ENCODE measurements at regions not wholly inside any gene's neighbourhood (a gene's known extent, or its start where the extent isn't known, plus 50 kb on each side); places are given as distances from the start of the nearest gene placed in this dataset.

- Histone ChIP-seq H3K4me3 (no peak overlapping the region), H3K27ac (ENCODE audit: low read depth in 1 of 2, low read length in 1 of 2) (no peak overlapping the region), H3K4me1 (ENCODE audit: control insufficient read depth in 5 of 5, insufficient read depth in 5 of 5, low read length in 5 of 5) (peaks cover 0 to 3% (median 0%) of the 10 kb centered on the region in 5 donors), H3K27me3 (ENCODE audit: control insufficient read depth in 3 of 3, insufficient read depth in 3 of 3, low read length in 2 of 3) (no peaks in the 10 kb centered on the region), H3K36me3 (ENCODE audit: control insufficient read depth in 4 of 4, insufficient read depth in 4 of 4, low read length in 4 of 4) (no peaks in the 10 kb centered on the region), H3K9ac (ENCODE audit: insufficient read depth in 1 of 2, low read length in 2 of 2) (no peak overlapping the region), H3K9me3 (ENCODE audit: control insufficient read depth in 4 of 4, insufficient read depth in 3 of 4, low read length in 3 of 4) (peaks cover 0 to 2% (median 0%) of the 10 kb centered on the region in 4 donors)
- ATAC-seq (ENCODE audit: insufficient read depth, low FRiP score) (no peak), DNase-seq (no peak)
- WGBS, 2 donors = 85 to 89% methylated on average over 17 of the region's 17 CpGs
- TF ChIP-seq CTCF (IDR thresholded peaks at IDR 0.05; ENCODE audit: control extremely low read depth, extremely low read depth) = no peak
Observed at GRCh38 chr5:141783005-141783946, 94.9 kb downstream of the PCDH1 start.

GRCh38 chr5:141781910-141782309 lies 96.3 kb downstream of the PCDH1 start:
- Histone ChIP-seq H3K9ac (ENCODE audit: insufficient read depth in 1 of 2, low read length in 2 of 2) (no peak overlapping the region), H3K27me3 (ENCODE audit: control insufficient read depth in 3 of 3, insufficient read depth in 3 of 3, low read length in 2 of 3) (no peaks in the 10 kb centered on the region), H3K4me3 (no peak overlapping the region), H3K9me3 (ENCODE audit: control insufficient read depth in 4 of 4, insufficient read depth in 3 of 4, low read length in 3 of 4) (peaks cover 0 to 2% (median 0%) of the 10 kb centered on the region in 4 donors), H3K4me1 (ENCODE audit: control insufficient read depth in 5 of 5, insufficient read depth in 5 of 5, low read length in 5 of 5) (peaks cover 0 to 3% (median 0%) of the 10 kb centered on the region in 5 donors), H3K36me3 (ENCODE audit: control insufficient read depth in 4 of 4, insufficient read depth in 4 of 4, low read length in 4 of 4) (no peaks in the 10 kb centered on the region), H3K27ac (ENCODE audit: low read depth in 1 of 2, low read length in 1 of 2) (no peak overlapping the region)
- no peak for TF ChIP-seq CTCF (IDR thresholded peaks at IDR 0.05; ENCODE audit: control extremely low read depth, extremely low read depth)
- no peak for DNase-seq
- 88 to 93% methylated on average over 2 of the region's 2 CpGs for WGBS, 2 donors
- no peak for ATAC-seq (ENCODE audit: insufficient read depth, low FRiP score)

DNA sequence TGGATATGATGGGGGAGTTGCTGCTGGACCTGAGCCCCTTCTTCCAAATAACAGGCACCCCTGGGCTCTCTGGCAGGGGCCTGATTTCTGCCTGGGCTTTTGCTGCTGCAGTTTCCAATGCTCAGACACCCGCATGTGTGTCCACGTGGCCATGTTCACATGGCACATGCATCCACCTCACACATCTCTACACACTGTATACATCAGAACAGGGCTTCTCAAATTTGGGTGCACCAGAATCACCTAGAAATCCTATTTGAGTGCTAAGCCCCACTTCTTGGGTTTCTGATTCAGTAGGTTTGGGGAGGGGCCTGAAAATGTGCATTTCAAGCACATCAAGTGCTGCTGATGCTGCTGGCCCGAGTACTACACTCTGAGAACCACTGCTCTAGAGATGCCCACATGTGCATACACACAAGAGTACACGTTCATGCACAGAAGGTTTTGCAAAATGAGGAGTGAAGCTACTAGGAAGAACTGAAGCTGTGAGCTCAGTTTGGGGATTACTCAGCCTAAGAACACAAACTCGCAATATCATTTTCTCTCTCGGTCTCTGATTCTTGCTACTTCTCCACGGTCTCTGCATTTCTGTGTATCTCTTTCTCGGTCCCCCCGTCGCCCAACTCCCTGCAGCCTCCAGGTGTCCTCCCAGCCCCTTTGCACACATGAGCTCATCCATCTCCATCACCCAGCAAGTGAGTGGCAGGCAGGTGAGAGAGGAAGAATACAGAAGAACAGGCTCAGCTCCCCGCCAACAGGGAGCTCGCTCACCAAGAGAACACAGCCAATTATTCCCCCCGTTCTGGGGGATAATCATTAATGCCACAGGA lies 97.0 kb downstream of the PCDH1 start:
- Histone ChIP-seq H3K36me3 (ENCODE audit: control insufficient read depth in 4 of 4, insufficient read depth in 4 of 4, low read length in 4 of 4) (no peaks in the 10 kb centered on the region), H3K4me3 (no peak overlapping the region), H3K9ac (ENCODE audit: insufficient read depth in 1 of 2, low read length in 2 of 2) (no peak overlapping the region), H3K27ac (ENCODE audit: low read depth in 1 of 2, low read length in 1 of 2) (no peak overlapping the region), H3K27me3 (ENCODE audit: control insufficient read depth in 3 of 3, insufficient read depth in 3 of 3, low read length in 2 of 3) (no peaks in the 10 kb centered on the region), H3K4me1 (ENCODE audit: control insufficient read depth in 5 of 5, insufficient read depth in 5 of 5, low read length in 5 of 5) (peaks cover 0 to 3% (median 0%) of the 10 kb centered on the region in 5 donors), H3K9me3 (ENCODE audit: control insufficient read depth in 4 of 4, insufficient read depth in 3 of 4, low read length in 3 of 4) (peaks cover 0 to 2% (median 0%) of the 10 kb centered on the region in 4 donors)
- 81 to 88% methylated on average over 13 of the region's 13 CpGs for WGBS, 2 donors
- DNase-seq (no peak), ATAC-seq (ENCODE audit: insufficient read depth, low FRiP score) (no peak)
- TF ChIP-seq CTCF (IDR thresholded peaks at IDR 0.05; ENCODE audit: control extremely low read depth, extremely low read depth) = no peak
